ENCODE measurements at regions not wholly inside any gene's neighbourhood (a gene's known extent, or its start where the extent isn't known, plus 50 kb on each side); places are given as distances from the start of the nearest gene placed in this dataset.

DNA sequence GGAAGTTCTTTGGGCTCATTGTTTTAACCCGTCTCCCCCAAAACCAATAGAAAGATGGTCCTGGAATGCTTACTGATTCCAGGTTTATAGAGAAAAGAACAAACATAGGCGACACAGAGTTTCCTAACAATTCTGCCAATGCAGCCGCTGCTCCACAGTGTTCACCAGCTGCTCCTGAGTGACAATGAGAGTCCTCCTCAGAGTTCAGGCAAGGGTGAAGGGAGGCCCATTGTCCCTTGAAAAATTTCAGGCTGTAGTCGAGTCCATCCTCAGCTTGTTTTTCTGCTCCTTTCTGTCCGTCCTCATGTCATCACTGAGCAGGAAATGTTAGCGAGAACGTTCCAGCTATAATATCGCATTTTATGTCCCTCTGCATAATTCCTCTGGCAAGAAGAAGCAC, 537.6 kb downstream of the TCERG1L start:
- Histone ChIP-seq H3K27me3 (no peaks in the 10 kb centered on the region), H3K9me3 (no peaks in the 10 kb centered on the region), H3K4me1 (no peaks in the 10 kb centered on the region), H3K27ac (no peak overlapping the region), H3K4me3 (no peak overlapping the region), H3K36me3 (no peaks in the 10 kb centered on the region)
- no peak for DNase-seq
- no peak for TF ChIP-seq POLR2A (IDR thresholded peaks at IDR 0.05)
- TF ChIP-seq, protein P1, sequence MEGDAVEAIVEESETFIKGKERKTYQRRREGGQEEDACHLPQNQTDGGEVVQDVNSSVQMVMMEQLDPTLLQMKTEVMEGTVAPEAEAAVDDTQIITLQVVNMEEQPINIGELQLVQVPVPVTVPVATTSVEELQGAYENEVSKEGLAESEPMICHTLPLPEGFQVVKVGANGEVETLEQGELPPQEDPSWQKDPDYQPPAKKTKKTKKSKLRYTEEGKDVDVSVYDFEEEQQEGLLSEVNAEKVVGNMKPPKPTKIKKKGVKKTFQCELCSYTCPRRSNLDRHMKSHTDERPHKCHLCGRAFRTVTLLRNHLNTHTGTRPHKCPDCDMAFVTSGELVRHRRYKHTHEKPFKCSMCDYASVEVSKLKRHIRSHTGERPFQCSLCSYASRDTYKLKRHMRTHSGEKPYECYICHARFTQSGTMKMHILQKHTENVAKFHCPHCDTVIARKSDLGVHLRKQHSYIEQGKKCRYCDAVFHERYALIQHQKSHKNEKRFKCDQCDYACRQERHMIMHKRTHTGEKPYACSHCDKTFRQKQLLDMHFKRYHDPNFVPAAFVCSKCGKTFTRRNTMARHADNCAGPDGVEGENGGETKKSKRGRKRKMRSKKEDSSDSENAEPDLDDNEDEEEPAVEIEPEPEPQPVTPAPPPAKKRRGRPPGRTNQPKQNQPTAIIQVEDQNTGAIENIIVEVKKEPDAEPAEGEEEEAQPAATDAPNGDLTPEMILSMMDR (IDR thresholded peaks at IDR 0.05) = no peak
- intact Hi-C loops (cut with DNase I; ENCODE audit: low total_unique reads) = no loop called here

GRCh38 chr10:130774871-130775270, 536.6 kb downstream of the TCERG1L start:
- Histone ChIP-seq H3K27ac (no peak overlapping the region), H3K9me3 (no peaks in the 10 kb centered on the region), H3K4me3 (no peak overlapping the region), H3K4me1 (no peaks in the 10 kb centered on the region), H3K36me3 (no peaks in the 10 kb centered on the region), H3K27me3 (no peaks in the 10 kb centered on the region)
- intact Hi-C loops (cut with DNase I; ENCODE audit: low total_unique reads) = no loop called here
- TF ChIP-seq, protein P1 (IDR thresholded peaks at IDR 0.05) = no peak
- TF ChIP-seq POLR2A (IDR thresholded peaks at IDR 0.05) = no peak
- DNase-seq = no peak

DNA sequence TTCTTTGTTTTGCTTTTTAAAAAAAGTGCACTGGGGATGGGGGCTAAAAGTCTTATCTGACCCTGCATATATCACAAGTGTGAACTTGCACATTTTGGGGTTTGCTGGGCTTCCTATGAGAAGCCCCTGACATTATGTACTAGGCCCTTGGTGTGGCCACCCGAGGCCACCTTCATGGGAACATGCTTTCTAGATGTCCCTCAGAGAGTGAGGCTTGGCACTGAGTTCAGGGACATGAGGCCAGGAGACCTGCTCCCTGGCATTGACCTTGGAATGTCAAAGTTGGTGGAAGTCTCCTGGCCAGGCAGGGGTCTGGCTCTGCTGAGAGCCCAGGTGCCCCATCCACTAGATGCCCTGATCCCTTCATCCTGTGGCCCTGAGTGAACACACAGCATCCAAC, 536.2 kb downstream of the TCERG1L start:
- intact Hi-C loops (cut with DNase I; ENCODE audit: low total_unique reads) = no loop called here
- no peaks in the 10 kb centered on the region for H3K36me3 ChIP-seq
- no peak overlapping the region for H3K4me3 ChIP-seq
- H3K27ac ChIP-seq = no peak overlapping the region
- DNase-seq = no peak
- no peaks in the 10 kb centered on the region for H3K27me3 ChIP-seq
- H3K9me3 ChIP-seq = no peaks in the 10 kb centered on the region
- no peaks in the 10 kb centered on the region for H3K4me1 ChIP-seq
- TF ChIP-seq, protein P1 (IDR thresholded peaks at IDR 0.05) = no peak
- no peak for TF ChIP-seq POLR2A (IDR thresholded peaks at IDR 0.05)

GRCh38 chr10:130776724-130777123, 534.8 kb downstream of the TCERG1L start:
- Histone ChIP-seq H3K27ac (no peak overlapping the region), H3K27me3 (no peaks in the 10 kb centered on the region), H3K4me3 (no peak overlapping the region), H3K9me3 (no peaks in the 10 kb centered on the region), H3K4me1 (no peaks in the 10 kb centered on the region), H3K36me3 (no peaks in the 10 kb centered on the region)
- TF ChIP-seq POLR2A (IDR thresholded peaks at IDR 0.05) = no peak
- TF ChIP-seq, protein P1 (IDR thresholded peaks at IDR 0.05) = no peak
- intact Hi-C loops (cut with DNase I; ENCODE audit: low total_unique reads) = no loop called here
- DNase-seq = no peak

DNA sequence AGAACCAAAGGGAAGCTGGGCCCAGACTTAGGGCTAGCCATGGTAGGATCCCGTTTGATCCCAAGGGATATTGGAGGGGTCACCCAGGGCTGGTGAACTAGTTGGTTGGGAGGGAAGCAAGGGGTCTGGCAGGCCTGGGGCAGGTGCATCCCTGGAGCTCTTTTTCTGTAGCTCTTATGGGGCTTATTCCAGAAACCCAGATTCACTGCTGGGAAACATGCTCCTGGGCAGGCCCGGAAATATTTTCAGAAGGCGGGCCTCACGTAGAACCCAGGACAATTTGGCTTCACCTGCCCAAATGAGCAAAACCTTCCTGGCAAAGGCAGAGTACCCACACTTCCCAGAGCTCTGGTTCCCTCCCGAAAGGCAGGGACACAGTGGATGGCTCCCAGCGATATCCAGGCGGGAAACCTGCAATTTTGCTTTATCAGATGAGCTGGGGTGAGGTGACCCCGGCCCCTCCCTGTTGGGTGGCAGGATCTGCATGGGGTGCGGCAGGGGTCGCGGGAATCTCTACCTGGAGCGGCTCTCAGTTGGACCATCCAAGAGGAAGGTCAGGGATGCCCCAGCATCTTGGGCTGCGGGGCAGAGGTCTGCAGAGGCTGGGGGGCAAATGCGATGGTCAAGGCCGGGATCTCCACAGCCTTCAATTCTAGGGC, 533.9 kb downstream of the TCERG1L start:
- Histone ChIP-seq H3K27ac (no peak overlapping the region), H3K9me3 (no peaks in the 10 kb centered on the region), H3K4me3 (no peak overlapping the region), H3K36me3 (no peaks in the 10 kb centered on the region), H3K4me1 (no peaks in the 10 kb centered on the region), H3K27me3 (no peaks in the 10 kb centered on the region)
- no peak for DNase-seq
- no peak for TF ChIP-seq POLR2A (IDR thresholded peaks at IDR 0.05)
- intact Hi-C loops (cut with DNase I; ENCODE audit: low total_unique reads) = no loop called here

DNA sequence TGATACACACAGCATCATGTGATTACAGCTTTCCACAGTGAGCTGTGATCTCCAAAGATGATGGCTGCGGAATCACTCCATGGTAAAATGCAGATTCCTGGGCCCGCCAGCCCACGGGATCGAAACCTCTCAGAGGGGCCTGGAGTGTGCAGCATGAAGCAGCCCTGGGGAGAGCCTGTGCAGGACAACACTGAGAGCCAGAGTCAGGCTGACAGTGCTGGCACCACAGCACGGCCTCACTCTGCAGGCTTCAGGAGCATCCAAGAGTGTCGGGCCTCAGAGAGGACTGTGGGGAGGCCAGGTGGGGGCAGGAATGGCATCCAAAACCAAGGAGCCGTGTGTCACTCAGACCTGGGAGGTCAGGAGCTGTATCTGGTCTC, 533.4 kb downstream of the TCERG1L start:
- no peak for DNase-seq
- no peaks in the 10 kb centered on the region for H3K36me3 ChIP-seq
- no peak overlapping the region for H3K27ac ChIP-seq
- H3K4me1 ChIP-seq = no peaks in the 10 kb centered on the region
- H3K27me3 ChIP-seq = no peaks in the 10 kb centered on the region
- intact Hi-C loops (cut with DNase I; ENCODE audit: low total_unique reads) = no loop called here
- H3K9me3 ChIP-seq = no peaks in the 10 kb centered on the region
- no peak overlapping the region for H3K4me3 ChIP-seq
- TF ChIP-seq POLR2A (IDR thresholded peaks at IDR 0.05) = no peak
- TF ChIP-seq, protein P1 (IDR thresholded peaks at IDR 0.05) = no peak
